ENCODE measurements at regions not wholly inside any gene's neighbourhood (a gene's known extent, or its start where the extent isn't known, plus 50 kb on each side); places are given as distances from the start of the nearest gene placed in this dataset.

- TF ChIP-seq CTCF (IDR thresholded peaks at IDR 0.05) (no peak), POLR2A (IDR thresholded peaks at IDR 0.05) (no peak)
Observed at GRCh38 chr1:224542783-224543440, 73.2 kb upstream of the CNIH3 start.
